ENCODE measurements at regions not wholly inside any gene's neighbourhood (a gene's known extent, or its start where the extent isn't known, plus 50 kb on each side); places are given as distances from the start of the nearest gene placed in this dataset.

- peaks cover 14 to 20% of the 10 kb centered on the region in 2 donors for H3K27me3 Mint-ChIP-seq (ENCODE audit: low read depth in 2 of 2)
- peaks cover 12% of the 10 kb centered on the region for H3K4me1 ChIP-seq (ENCODE audit: control insufficient read depth, insufficient read depth, low read length)
- H3K36me3 ChIP-seq (ENCODE audit: control insufficient read depth, insufficient read depth, low read length), result no peaks in the 10 kb centered on the region
- 79% methylated on average over 2 of the region's 2 CpGs for WGBS (ENCODE audit: insufficient coverage)
- DNase-seq, result peak in 1 of 2 donors; percentile 14
- no peaks in the 10 kb centered on the region for H3K27me3 ChIP-seq (ENCODE audit: control insufficient read depth, insufficient read depth, low read length)
- no peak overlapping the region for H3K27ac Mint-ChIP-seq
- no peak overlapping the region for H3K4me3 Mint-ChIP-seq
- no peak for ATAC-seq
- intact Hi-C loops (cut with micrococcal nuclease), result no loop called here
- H3K4me1 Mint-ChIP-seq, result peaks cover 14 to 15% of the 10 kb centered on the region in 2 donors
- no peaks in the 10 kb centered on the region for H3K9me3 ChIP-seq (ENCODE audit: control insufficient read depth, insufficient read depth, low read length)
- H3K36me3 Mint-ChIP-seq, result no peaks in the 10 kb centered on the region
- no peak overlapping the region for H3K4me3 ChIP-seq (ENCODE audit: low read length)
- H3K27ac ChIP-seq (ENCODE audit: low read length), result no peak overlapping the region
- H3K9me3 Mint-ChIP-seq, result no peaks in the 10 kb centered on the region
- no peak for TF ChIP-seq CTCF (IDR thresholded peaks at IDR 0.05)
Measured at GRCh38 chr4:108345862-108346817, 177.4 kb upstream of the LEF1 start.

DNA sequence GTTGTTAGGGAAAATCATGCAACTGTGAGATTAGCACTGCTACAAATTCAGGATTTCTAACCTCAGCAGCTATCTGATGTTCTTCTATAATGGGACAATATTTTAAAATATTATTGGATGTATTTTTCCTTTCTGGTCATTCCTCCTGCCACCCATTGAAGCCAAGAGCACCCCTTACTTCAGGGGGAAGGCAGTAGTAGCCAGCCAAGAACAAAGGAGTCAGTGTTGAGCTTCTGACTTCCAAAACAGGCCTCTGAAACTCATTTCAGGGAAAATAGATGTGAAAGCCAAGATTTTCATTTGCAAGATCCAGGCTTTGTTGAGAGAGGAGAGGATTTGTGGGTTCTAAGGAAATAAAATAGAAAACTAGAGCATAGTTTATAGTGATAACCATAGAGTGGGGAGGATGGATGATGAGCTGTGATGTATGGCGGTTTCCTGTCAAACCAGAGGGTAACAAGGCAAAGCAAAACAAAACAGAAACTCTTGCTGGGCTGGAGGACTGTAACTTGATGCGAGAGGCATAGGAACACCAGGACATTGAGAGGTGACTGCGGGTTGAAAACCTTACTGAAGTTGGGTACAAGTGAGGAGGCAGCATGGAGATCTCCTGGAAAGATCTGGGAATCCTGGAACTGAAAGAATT, 173.7 kb upstream of the LEF1 start:
- intact Hi-C loops (cut with micrococcal nuclease), result loop anchor here (5.0 kb wide), 1 partner anchor 175 kb away; the partner anchor contains the start of gene LEF1
- 30% methylated on average over 3 of the region's 3 CpGs for WGBS (ENCODE audit: insufficient coverage)
- no peaks in the 10 kb centered on the region for H3K36me3 ChIP-seq (ENCODE audit: control insufficient read depth, insufficient read depth, low read length)
- TF ChIP-seq CTCF (IDR thresholded peaks at IDR 0.05), result no peak
- ATAC-seq (peak in 2 of 3 donors; percentile 78 to 99), DNase-seq (peak in 1 of 2 donors; percentile 68)
- peak overlapping the region; percentile 43 for H3K27ac ChIP-seq (ENCODE audit: low read length)
- Mint-ChIP-seq H3K9me3 (no peaks in the 10 kb centered on the region), H3K36me3 (no peaks in the 10 kb centered on the region), H3K27ac (peak overlapping the region in 1 of 2 donors; percentile 21), H3K4me1 (peaks cover 14 to 15% of the 10 kb centered on the region in 2 donors), H3K27me3 (ENCODE audit: low read depth in 2 of 2) (peaks cover 7 to 27% of the 10 kb centered on the region in 2 donors), H3K4me3 (peak overlapping the region; percentile 57)
- peaks cover 12% of the 10 kb centered on the region for H3K4me1 ChIP-seq (ENCODE audit: control insufficient read depth, insufficient read depth, low read length)
- peaks cover 4% of the 10 kb centered on the region for H3K27me3 ChIP-seq (ENCODE audit: control insufficient read depth, insufficient read depth, low read length)
- no peak overlapping the region for H3K4me3 ChIP-seq (ENCODE audit: low read length)
- H3K9me3 ChIP-seq (ENCODE audit: control insufficient read depth, insufficient read depth, low read length), result no peaks in the 10 kb centered on the region

GRCh38 chr4:108337923-108338322, 169.2 kb upstream of the LEF1 start:
- no peaks in the 10 kb centered on the region for H3K9me3 ChIP-seq (ENCODE audit: control insufficient read depth, insufficient read depth, low read length)
- no peak overlapping the region for H3K27ac Mint-ChIP-seq
- 78% methylated on average over 1 of the region's 1 CpG for WGBS (ENCODE audit: insufficient coverage)
- H3K36me3 ChIP-seq (ENCODE audit: control insufficient read depth, insufficient read depth, low read length), result no peaks in the 10 kb centered on the region
- H3K27me3 ChIP-seq (ENCODE audit: control insufficient read depth, insufficient read depth, low read length), result peaks cover 4% of the 10 kb centered on the region
- no peak overlapping the region for H3K4me3 ChIP-seq (ENCODE audit: low read length)
- ATAC-seq, result no peak
- peaks cover 7 to 45% of the 10 kb centered on the region in 2 donors for H3K27me3 Mint-ChIP-seq (ENCODE audit: low read depth in 2 of 2)
- H3K4me1 ChIP-seq (ENCODE audit: control insufficient read depth, insufficient read depth, low read length), result peaks cover 10% of the 10 kb centered on the region
- H3K27ac ChIP-seq (ENCODE audit: low read length), result no peak overlapping the region
- no peak for DNase-seq
- no peak for TF ChIP-seq CTCF (IDR thresholded peaks at IDR 0.05)
- peaks cover 7 to 9% of the 10 kb centered on the region in 2 donors for H3K4me1 Mint-ChIP-seq
- intact Hi-C loops (cut with micrococcal nuclease), result no loop called here
- H3K4me3 Mint-ChIP-seq, result no peak overlapping the region
- H3K9me3 Mint-ChIP-seq, result no peaks in the 10 kb centered on the region
- H3K36me3 Mint-ChIP-seq, result no peaks in the 10 kb centered on the region
